Breast epithelium (tissue), 4 donors: ENCODE measurements at regions not wholly inside any gene's neighbourhood (a gene's known extent, or its start where the extent isn't known, plus 50 kb on each side); places are given as distances from the start of the nearest gene placed in this dataset.

ENCODE experiments used
- DNase-seq, 2 donors: peaks; one replicate each; pipeline ENCODE4 v3.0.0-alpha.2; 2019; ENCODE audit warnings: low spot score in 2 of 2
- H3K27ac ChIP-seq, 2 donors: fragments of 200-600 bp; sonication (generic) in 1 of 2; one replicate each; pipeline ENCODE4 v1.5.1; 2016 to 2019; ENCODE audit warnings: mild to moderate bottlenecking in 1 of 2
- H3K27me3 ChIP-seq, 2 donors: fragments of 200-600 bp; sonication (generic) in 1 of 2; one replicate each; pipeline versions ENCODE4 v1.5.1 to v1.6.0; 2017 to 2019; ENCODE audit warnings: control low read depth in 1 of 2, mild to moderate bottlenecking in 1 of 2
- H3K36me3 ChIP-seq: fragments of 200-600 bp; one replicate; pipeline ENCODE4 v1.5.1; 2019
- H3K4me1 ChIP-seq, 2 donors: fragments of 200-600 bp; sonication (generic); one replicate each; pipeline ENCODE4 v1.5.1; 2016 to 2019; ENCODE audit warnings: control low read depth in 1 of 2
- H3K4me3 ChIP-seq, 3 donors: fragments of 200-600 bp; sonication (generic); 1 replicate in 2 of 3; 2 replicates in 1 of 3; pipeline ENCODE4 v1.5.1; 2016 to 2019; ENCODE audit warnings: mild to moderate bottlenecking in 3 of 3, moderate library complexity in 2 of 3
- H3K9me3 ChIP-seq, 2 donors: fragments of 200-600 bp; sonication (generic) in 1 of 2; one replicate each; pipeline ENCODE4 v1.5.1; 2016 to 2019; ENCODE audit warnings: control low read depth in 1 of 2
- CTCF ChIP-seq, 3 donors: fragments of 450-650 bp; IDR thresholded peaks; one replicate each; pipeline ENCODE4 v1.5.1; 2016 to 2017; ENCODE audit warnings: antibody characterized with exemption in 3 of 3, mild to moderate bottlenecking in 3 of 3, moderate library complexity in 3 of 3
- POLR2A ChIP-seq: fragments of 450-650 bp; IDR thresholded peaks from one replicate; pipeline ENCODE4 v1.6.1; 2016; ENCODE audit warnings: antibody characterized with exemption, mild to moderate bottlenecking, moderate library complexity
- POLR2AphosphoS5 ChIP-seq, 3 donors: sonication (generic); formaldehyde crosslinking; IDR thresholded peaks; one replicate each; pipeline ENCODE4 v1.6.1; 2017; ENCODE audit warnings: antibody characterized with exemption in 3 of 3
- intact Hi-C: fragments of 100-400 bp; cut with DNase I; formaldehyde crosslinking; loops from one replicate; pipeline ENCODE4 v1.15.1; 2023; ENCODE audit warnings: low total_unique reads

GRCh38 chr2:11042841-11043240 is 112.4 kb upstream of the SLC66A3 start:
- Histone ChIP-seq H3K36me3 (no peaks in the 10 kb centered on the region), H3K27me3 (no peaks in the 10 kb centered on the region), H3K4me1 (no peaks in the 10 kb centered on the region), H3K27ac (no peak overlapping the region), H3K4me3 (no peak overlapping the region), H3K9me3 (peaks cover 6 to 17% of the 10 kb centered on the region in 2 donors)
- intact Hi-C loops, result no loop called here
- DNase-seq, result no peak
- TF ChIP-seq CTCF (IDR thresholded peaks at IDR 0.05) (no peak), POLR2A (no peak), POLR2AphosphoS5 (IDR thresholded peaks at IDR 0.05) (no peak)

- H3K4me1 ChIP-seq, result no peaks in the 10 kb centered on the region
- H3K4me3 ChIP-seq, result no peak overlapping the region
- peaks cover 6 to 13% of the 10 kb centered on the region in 2 donors for H3K9me3 ChIP-seq
- TF ChIP-seq POLR2AphosphoS5 (IDR thresholded peaks at IDR 0.05) (no peak), POLR2A (no peak), CTCF (IDR thresholded peaks at IDR 0.05) (no peak)
- H3K36me3 ChIP-seq, result no peaks in the 10 kb centered on the region
- no peak overlapping the region for H3K27ac ChIP-seq
- no peaks in the 10 kb centered on the region for H3K27me3 ChIP-seq
- DNase-seq, result no peak
- intact Hi-C loops, result no loop called here
Measured at GRCh38 chr2:11043245-11043644, 112.0 kb upstream of the SLC66A3 start.

- DNase-seq, result no peak
Measured at GRCh38 chr2:11044201-11044600, 111.1 kb upstream of the SLC66A3 start.

GRCh38 chr2:11045294-11045693 is 110.0 kb upstream of the SLC66A3 start:
- intact Hi-C loops, result no loop called here
- Histone ChIP-seq H3K4me3 (no peak overlapping the region), H3K27me3 (no peaks in the 10 kb centered on the region), H3K36me3 (no peaks in the 10 kb centered on the region), H3K4me1 (no peaks in the 10 kb centered on the region), H3K27ac (no peak overlapping the region), H3K9me3 (no peaks in the 10 kb centered on the region)
- TF ChIP-seq POLR2A (no peak), CTCF (IDR thresholded peaks at IDR 0.05) (no peak), POLR2AphosphoS5 (IDR thresholded peaks at IDR 0.05) (no peak)
- DNase-seq, result no peak

More at GRCh38 chr2:11044201-11044600, 111.1 kb upstream of the SLC66A3 start:
- Histone ChIP-seq H3K27ac (no peak overlapping the region), H3K4me3 (no peak overlapping the region), H3K4me1 (no peaks in the 10 kb centered on the region), H3K36me3 (no peaks in the 10 kb centered on the region), H3K9me3 (peaks cover 3 to 5% of the 10 kb centered on the region in 2 donors), H3K27me3 (no peaks in the 10 kb centered on the region)
- intact Hi-C loops, result no loop called here
- TF ChIP-seq POLR2A, result no peak
- TF ChIP-seq CTCF (IDR thresholded peaks at IDR 0.05), result no peak
- no peak for TF ChIP-seq POLR2AphosphoS5 (IDR thresholded peaks at IDR 0.05)

- intact Hi-C loops, result no loop called here
- Histone ChIP-seq H3K4me1 (no peaks in the 10 kb centered on the region), H3K9me3 (no peaks in the 10 kb centered on the region), H3K4me3 (no peak overlapping the region), H3K27ac (no peak overlapping the region), H3K36me3 (no peaks in the 10 kb centered on the region), H3K27me3 (no peaks in the 10 kb centered on the region)
- TF ChIP-seq POLR2AphosphoS5 (IDR thresholded peaks at IDR 0.05) (no peak), CTCF (IDR thresholded peaks at IDR 0.05) (no peak), POLR2A (no peak)
- no peak for DNase-seq
Measured at GRCh38 chr2:11048335-11049008, 106.8 kb upstream of the SLC66A3 start.
